ENCODE measurements at regions not wholly inside any gene's neighbourhood (a gene's known extent, or its start where the extent isn't known, plus 50 kb on each side); places are given as distances from the start of the nearest gene placed in this dataset.

- TF ChIP-seq ZNF462 (CRISPR knock-in tag; IDR thresholded peaks at IDR 0.05), result no peak
- no peak for TF ChIP-seq POLR2AphosphoS5 (IDR thresholded peaks at IDR 0.05; ENCODE audit: low read depth)
- TF ChIP-seq JUNB (IDR thresholded peaks at IDR 0.05; ENCODE audit: unreplicated experiment), result no peak
- no peak for TF ChIP-seq NANOG (IDR thresholded peaks at IDR 0.05; ENCODE audit: borderline replicate concordance)
These were observed 76.4 kb upstream of the TARS1 start (continued) for GRCh38 chr5:33364406-33364805.

- Histone ChIP-seq H3K4me3 (no peak overlapping the region), H3K36me3 (ENCODE audit: insufficient read depth) (no peaks in the 10 kb centered on the region; the same call in 1 of the 2 replicates), H2AFZ (no peak overlapping the region), H3K4me1 (ENCODE audit: insufficient read depth) (peaks cover 4% of the 10 kb centered on the region; the same call in 1 of the 2 replicates), H3K4me2 (no peak overlapping the region), H3K79me2 (replicated peaks; ENCODE audit: insufficient read depth) (no peaks in the 10 kb centered on the region), H3K27ac (ENCODE audit: low read depth) (no peak overlapping the region), H3K9me2 (ENCODE audit: insufficient read depth) (no peaks in the 10 kb centered on the region), H3K27me3 (ENCODE audit: insufficient read depth) (no peaks in the 10 kb centered on the region), H3F3A (replicated peaks; ENCODE audit: low read depth) (no peaks in the 10 kb centered on the region), H4K20me1 (replicated peaks; ENCODE audit: insufficient read depth) (no peaks in the 10 kb centered on the region)
- peaks cover 3% of the 10 kb centered on the region; the same call in 2 of the 3 replicates for H3K4me1 Mint-ChIP-seq
- H3K4me3 Mint-ChIP-seq, result no peak overlapping the region
- ATAC-seq (no peak), DNase-seq (ENCODE audit: low spot score) (no peak)
- H3K27me3 Mint-ChIP-seq (ENCODE audit: insufficient read depth, low read depth, poor library complexity), result no peaks in the 10 kb centered on the region
- H3K27ac Mint-ChIP-seq, result no peak overlapping the region
- H3K9me3 Mint-ChIP-seq, result no peaks in the 10 kb centered on the region; the same call in 2 of the 3 replicates
- H3K36me3 Mint-ChIP-seq (ENCODE audit: low read depth), result no peaks in the 10 kb centered on the region
- TF ChIP-seq NANOG (IDR thresholded peaks at IDR 0.05; ENCODE audit: borderline replicate concordance) (no peak), CREB1 (CRISPR knock-in tag; IDR thresholded peaks at IDR 0.05; ENCODE audit: low read depth) (no peak), ZNF114 (CRISPR knock-in tag; IDR thresholded peaks at IDR 0.05) (no peak), ZNF331 (CRISPR knock-in tag; IDR thresholded peaks at IDR 0.05; ENCODE audit: low read depth) (no peak), EZH2 (IDR thresholded peaks at IDR 0.05; ENCODE audit: low read depth, unreplicated experiment) (no peak), CTCF (conservative IDR thresholded peaks at IDR 0.05; ENCODE audit: low read depth in 2 of 2) (no peak), REST (IDR thresholded peaks at IDR 0.05; ENCODE audit: unreplicated experiment) (no peak), EZH2phosphoT487 (IDR thresholded peaks at IDR 0.05; ENCODE audit: unreplicated experiment) (no peak)
These were observed 73.3 kb upstream of the TARS1 start for GRCh38 chr5:33367416-33367815.

Measured in GM23338 (cell line).